Chondrocyte (in vitro differentiated cells): ENCODE measurements at regions not wholly inside any gene's neighbourhood (a gene's known extent, or its start where the extent isn't known, plus 50 kb on each side); places are given as distances from the start of the nearest gene placed in this dataset.

Source experiments
- DNase-seq: peaks from one replicate; pipeline ENCODE4 v3.0.0; 2021; ENCODE audit warnings: mixed read lengths, low spot score
- H3K27ac Mint-ChIP-seq: one replicate; pipeline ENCODE4 v1.8.0; 2021; ENCODE audit warnings: mild to moderate bottlenecking, moderate library complexity, mixed read lengths; ENCODE audit not compliant: unreplicated experiment
- H3K27me3 Mint-ChIP-seq: 2 replicates; pipeline ENCODE4 v1.8.0; 2021; ENCODE audit warnings: low read depth, mixed read lengths
- H3K36me3 Mint-ChIP-seq: 2 replicates; pipeline ENCODE4 v1.8.0; 2021; ENCODE audit warnings: low read depth, mixed read lengths
- H3K4me1 Mint-ChIP-seq: 2 replicates; pipeline ENCODE4 v1.8.0; 2021; ENCODE audit warnings: low read depth, mild to moderate bottlenecking, mixed read lengths
- H3K4me3 Mint-ChIP-seq: one replicate; pipeline ENCODE4 v1.8.0; 2021; ENCODE audit warnings: mild to moderate bottlenecking, moderate library complexity, mixed read lengths; ENCODE audit not compliant: unreplicated experiment
- H3K9me3 Mint-ChIP-seq: 2 replicates; pipeline ENCODE4 v1.8.0; 2021; ENCODE audit warnings: low read depth, mixed read lengths
- TF ChIP-seq, protein P1 (sequence below): fragments of 200-600 bp; sonication (generic); IDR thresholded peaks from 2 replicates; pipeline ENCODE4 v1.5.0; 2021; ENCODE audit warnings: antibody characterized with exemption, mild to moderate bottlenecking, moderate library complexity

- TF ChIP-seq, protein P1, sequence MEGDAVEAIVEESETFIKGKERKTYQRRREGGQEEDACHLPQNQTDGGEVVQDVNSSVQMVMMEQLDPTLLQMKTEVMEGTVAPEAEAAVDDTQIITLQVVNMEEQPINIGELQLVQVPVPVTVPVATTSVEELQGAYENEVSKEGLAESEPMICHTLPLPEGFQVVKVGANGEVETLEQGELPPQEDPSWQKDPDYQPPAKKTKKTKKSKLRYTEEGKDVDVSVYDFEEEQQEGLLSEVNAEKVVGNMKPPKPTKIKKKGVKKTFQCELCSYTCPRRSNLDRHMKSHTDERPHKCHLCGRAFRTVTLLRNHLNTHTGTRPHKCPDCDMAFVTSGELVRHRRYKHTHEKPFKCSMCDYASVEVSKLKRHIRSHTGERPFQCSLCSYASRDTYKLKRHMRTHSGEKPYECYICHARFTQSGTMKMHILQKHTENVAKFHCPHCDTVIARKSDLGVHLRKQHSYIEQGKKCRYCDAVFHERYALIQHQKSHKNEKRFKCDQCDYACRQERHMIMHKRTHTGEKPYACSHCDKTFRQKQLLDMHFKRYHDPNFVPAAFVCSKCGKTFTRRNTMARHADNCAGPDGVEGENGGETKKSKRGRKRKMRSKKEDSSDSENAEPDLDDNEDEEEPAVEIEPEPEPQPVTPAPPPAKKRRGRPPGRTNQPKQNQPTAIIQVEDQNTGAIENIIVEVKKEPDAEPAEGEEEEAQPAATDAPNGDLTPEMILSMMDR: no peak
- Mint-ChIP-seq H3K27ac (no peak overlapping the region), H3K27me3 (peaks cover 13% of the 10 kb centered on the region), H3K36me3 (no peaks in the 10 kb centered on the region), H3K4me3 (no peak overlapping the region), H3K4me1 (no peaks in the 10 kb centered on the region), H3K9me3 (no peaks in the 10 kb centered on the region)
- no peak for DNase-seq
Observed at GRCh38 chr16:79419148-79419547, 181.4 kb downstream of the MAF start.

DNA sequence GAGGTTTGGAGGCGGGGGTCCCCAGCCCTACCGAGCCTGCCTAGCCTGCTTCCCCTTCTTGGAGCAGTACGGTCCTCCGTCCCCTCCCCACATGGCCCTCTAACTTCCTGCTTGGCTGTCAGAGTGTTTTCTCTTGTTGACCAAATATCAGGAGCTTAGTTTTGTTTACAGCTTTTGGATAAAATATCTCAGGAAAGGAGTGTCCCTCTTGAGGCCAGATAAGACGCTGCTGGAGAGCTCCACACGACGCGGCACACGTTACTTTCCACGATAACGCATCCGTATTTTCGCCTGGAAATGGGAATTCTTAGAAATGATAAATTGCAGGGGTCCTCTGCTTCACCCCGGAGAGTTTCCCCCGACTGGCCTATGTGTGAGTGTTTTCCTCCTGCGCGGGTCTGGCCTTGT lies 182.9 kb downstream of the MAF start:
- no peak for DNase-seq
- Mint-ChIP-seq H3K4me1 (no peaks in the 10 kb centered on the region), H3K36me3 (no peaks in the 10 kb centered on the region), H3K9me3 (no peaks in the 10 kb centered on the region), H3K27ac (no peak overlapping the region), H3K4me3 (no peak overlapping the region), H3K27me3 (peaks cover 14% of the 10 kb centered on the region)
- TF ChIP-seq, protein P1: no peak

- Mint-ChIP-seq H3K27me3 (peaks cover 13% of the 10 kb centered on the region), H3K36me3 (no peaks in the 10 kb centered on the region), H3K9me3 (no peaks in the 10 kb centered on the region), H3K4me1 (no peaks in the 10 kb centered on the region), H3K4me3 (no peak overlapping the region), H3K27ac (no peak overlapping the region)
- TF ChIP-seq, protein P1: no peak
- no peak for DNase-seq
Observed at GRCh38 chr16:79415983-79416640, 184.4 kb downstream of the MAF start.

DNA sequence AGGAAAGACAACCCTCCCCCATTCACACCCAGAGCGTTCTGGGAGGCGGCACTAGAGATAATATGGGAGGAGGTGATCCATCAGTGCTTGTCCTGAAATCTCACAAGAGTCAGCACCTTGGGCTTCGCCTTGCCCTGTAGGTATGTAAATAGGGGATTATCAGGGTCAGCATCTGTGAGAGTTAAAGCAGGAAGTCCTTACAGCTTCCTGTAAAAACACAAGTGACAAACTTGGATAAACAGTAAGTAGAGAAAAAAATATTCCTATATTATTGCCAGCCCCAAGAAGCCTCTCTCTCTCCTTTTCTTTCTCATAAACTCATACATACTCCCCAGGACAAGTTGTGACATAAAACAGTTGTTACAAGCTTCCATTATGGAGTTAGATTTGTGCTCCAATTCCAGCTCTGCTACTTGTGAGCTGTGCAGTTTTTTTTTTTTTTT lies 187.7 kb downstream of the MAF start:
- no peak overlapping the region for H3K27ac Mint-ChIP-seq
- no peaks in the 10 kb centered on the region for H3K9me3 Mint-ChIP-seq
- no peak overlapping the region for H3K4me3 Mint-ChIP-seq
- H3K36me3 Mint-ChIP-seq: no peaks in the 10 kb centered on the region
- DNase-seq: no peak
- H3K4me1 Mint-ChIP-seq: no peaks in the 10 kb centered on the region
- H3K27me3 Mint-ChIP-seq: peaks cover 16% of the 10 kb centered on the region
- TF ChIP-seq, protein P1: no peak

- no peak overlapping the region for H3K27ac Mint-ChIP-seq
- no peak overlapping the region for H3K4me3 Mint-ChIP-seq
- no peaks in the 10 kb centered on the region for H3K4me1 Mint-ChIP-seq
- no peaks in the 10 kb centered on the region for H3K36me3 Mint-ChIP-seq
- TF ChIP-seq, protein P1: no peak
- DNase-seq: no peak
- H3K27me3 Mint-ChIP-seq: peaks cover 20% of the 10 kb centered on the region
- H3K9me3 Mint-ChIP-seq: no peaks in the 10 kb centered on the region
Observed at GRCh38 chr16:79411805-79412204, 188.7 kb downstream of the MAF start.
